Endodermal cell (in vitro differentiated cells): ENCODE measurements at regions not wholly inside any gene's neighbourhood (a gene's known extent, or its start where the extent isn't known, plus 50 kb on each side); places are given as distances from the start of the nearest gene placed in this dataset.

Experiments
- DNase-seq: peaks from one replicate; pipeline ENCODE4 v3.0.0-alpha.2; 2017
- H3K27ac ChIP-seq: 2 replicates; pipeline ENCODE4 v1.5.1; 2013; ENCODE audit warnings: mild to moderate bottlenecking, low read depth, low read length, moderate library complexity
- H3K27me3 ChIP-seq: 2 replicates; pipeline ENCODE4 v1.6.1; 2013; ENCODE audit warnings: mild to moderate bottlenecking, low read length, moderate library complexity; ENCODE audit not compliant: insufficient read depth, control insufficient read depth, poor library complexity, severe bottlenecking
- H3K36me3 ChIP-seq: 2 replicates; pipeline ENCODE4 v1.7.0; 2013; ENCODE audit warnings: mild to moderate bottlenecking, low read length, moderate library complexity; ENCODE audit not compliant: control insufficient read depth, insufficient read depth
- H3K4me1 ChIP-seq: one replicate; pipeline ENCODE4 v1.7.0; 2013; ENCODE audit warnings: low read length; ENCODE audit not compliant: control insufficient read depth, insufficient read depth
- H3K4me3 ChIP-seq: 2 replicates; pipeline ENCODE4 v1.5.1; 2013; ENCODE audit warnings: mild to moderate bottlenecking, low read length, moderate library complexity
- H3K9ac ChIP-seq: 2 replicates; pipeline ENCODE4 v1.6.1; 2013; ENCODE audit warnings: mild to moderate bottlenecking, low read length, moderate library complexity; ENCODE audit not compliant: poor library complexity, severe bottlenecking; ENCODE audit errors: extremely low read depth
- H3K9me3 ChIP-seq: 2 replicates; pipeline ENCODE4 v1.6.1; 2013; ENCODE audit warnings: mild to moderate bottlenecking, low read length, moderate library complexity; ENCODE audit not compliant: control insufficient read depth
- H3K27ac Mint-ChIP-seq: 2 replicates; pipeline ENCODE4 v1.8.0; 2020; ENCODE audit warnings: mixed read lengths
- H3K27me3 Mint-ChIP-seq: 2 replicates; pipeline ENCODE4 v1.8.0; 2021; ENCODE audit warnings: mild to moderate bottlenecking, mixed read lengths; ENCODE audit not compliant: insufficient read depth
- H3K36me3 Mint-ChIP-seq: 2 replicates; pipeline ENCODE4 v1.8.0; 2020; ENCODE audit warnings: low read depth, mixed read lengths
- H3K4me1 Mint-ChIP-seq: 2 replicates; pipeline ENCODE4 v1.8.0; 2020; ENCODE audit warnings: mixed read lengths
- H3K4me3 Mint-ChIP-seq: 2 replicates; pipeline ENCODE4 v1.8.0; 2020; ENCODE audit warnings: mild to moderate bottlenecking, moderate library complexity, mixed read lengths
- H3K9me3 Mint-ChIP-seq: 2 replicates; pipeline ENCODE4 v1.8.0; 2020; ENCODE audit warnings: mild to moderate bottlenecking, mixed read lengths
- WGBS, 2 experiments: methylation state at CpG; one replicate each; pipeline versions ENCODE4 v1.1.5 to v1.1.7; 2013; ENCODE audit warnings: missing lambda C conversion rate in 2 of 2, mixed read lengths in 1 of 2; ENCODE audit not compliant: insufficient coverage in 1 of 2, insufficient read length in 1 of 2; 5-methylcytosine and 5-hydroxymethylcytosine counted together
- TF ChIP-seq, protein P1 (sequence below): fragments of 200-600 bp; sonication (generic); conservative IDR thresholded peaks from 2 replicates; pipeline ENCODE4 v1.5.0; 2021; ENCODE audit warnings: antibody characterized with exemption, mild to moderate bottlenecking

DNA sequence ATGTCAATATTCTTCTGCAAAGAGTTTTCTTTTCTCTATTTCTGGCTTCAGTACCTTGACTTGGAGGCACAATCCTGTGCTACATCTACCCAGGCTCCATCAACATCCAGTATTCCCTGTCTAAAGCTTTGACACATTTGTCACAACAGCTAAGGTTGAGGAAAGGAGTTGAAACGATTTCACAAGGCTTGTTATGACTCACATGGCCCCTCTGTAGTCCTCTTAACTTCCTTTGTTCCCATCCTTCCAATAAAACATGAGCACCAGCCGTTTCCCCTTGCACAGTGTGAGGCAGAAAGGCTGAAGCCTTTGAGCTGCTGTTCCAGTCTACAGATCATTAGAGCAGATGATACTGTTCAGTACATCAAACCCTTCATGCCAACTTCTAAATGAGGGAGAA, 163.0 kb upstream of the TMCO5A start:
- Histone ChIP-seq H3K9me3 (no peaks in the 10 kb centered on the region), H3K27me3 (no peaks in the 10 kb centered on the region), H3K4me1 (no peaks in the 10 kb centered on the region), H3K36me3 (no peaks in the 10 kb centered on the region), H3K4me3 (no peak overlapping the region), H3K27ac (no peak overlapping the region), H3K9ac (no peak overlapping the region)
- WGBS, 2 experiments = 69 to 100% methylated on average over 1 to 2 of the region's 2 CpGs
- no peaks in the 10 kb centered on the region for H3K9me3 Mint-ChIP-seq
- TF ChIP-seq, protein P1, sequence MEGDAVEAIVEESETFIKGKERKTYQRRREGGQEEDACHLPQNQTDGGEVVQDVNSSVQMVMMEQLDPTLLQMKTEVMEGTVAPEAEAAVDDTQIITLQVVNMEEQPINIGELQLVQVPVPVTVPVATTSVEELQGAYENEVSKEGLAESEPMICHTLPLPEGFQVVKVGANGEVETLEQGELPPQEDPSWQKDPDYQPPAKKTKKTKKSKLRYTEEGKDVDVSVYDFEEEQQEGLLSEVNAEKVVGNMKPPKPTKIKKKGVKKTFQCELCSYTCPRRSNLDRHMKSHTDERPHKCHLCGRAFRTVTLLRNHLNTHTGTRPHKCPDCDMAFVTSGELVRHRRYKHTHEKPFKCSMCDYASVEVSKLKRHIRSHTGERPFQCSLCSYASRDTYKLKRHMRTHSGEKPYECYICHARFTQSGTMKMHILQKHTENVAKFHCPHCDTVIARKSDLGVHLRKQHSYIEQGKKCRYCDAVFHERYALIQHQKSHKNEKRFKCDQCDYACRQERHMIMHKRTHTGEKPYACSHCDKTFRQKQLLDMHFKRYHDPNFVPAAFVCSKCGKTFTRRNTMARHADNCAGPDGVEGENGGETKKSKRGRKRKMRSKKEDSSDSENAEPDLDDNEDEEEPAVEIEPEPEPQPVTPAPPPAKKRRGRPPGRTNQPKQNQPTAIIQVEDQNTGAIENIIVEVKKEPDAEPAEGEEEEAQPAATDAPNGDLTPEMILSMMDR = no peak
- no peaks in the 10 kb centered on the region for H3K36me3 Mint-ChIP-seq
- no peak overlapping the region for H3K27ac Mint-ChIP-seq
- no peaks in the 10 kb centered on the region for H3K27me3 Mint-ChIP-seq
- H3K4me1 Mint-ChIP-seq = peaks cover 7% of the 10 kb centered on the region
- DNase-seq = no peak
- H3K4me3 Mint-ChIP-seq = no peak overlapping the region

DNA sequence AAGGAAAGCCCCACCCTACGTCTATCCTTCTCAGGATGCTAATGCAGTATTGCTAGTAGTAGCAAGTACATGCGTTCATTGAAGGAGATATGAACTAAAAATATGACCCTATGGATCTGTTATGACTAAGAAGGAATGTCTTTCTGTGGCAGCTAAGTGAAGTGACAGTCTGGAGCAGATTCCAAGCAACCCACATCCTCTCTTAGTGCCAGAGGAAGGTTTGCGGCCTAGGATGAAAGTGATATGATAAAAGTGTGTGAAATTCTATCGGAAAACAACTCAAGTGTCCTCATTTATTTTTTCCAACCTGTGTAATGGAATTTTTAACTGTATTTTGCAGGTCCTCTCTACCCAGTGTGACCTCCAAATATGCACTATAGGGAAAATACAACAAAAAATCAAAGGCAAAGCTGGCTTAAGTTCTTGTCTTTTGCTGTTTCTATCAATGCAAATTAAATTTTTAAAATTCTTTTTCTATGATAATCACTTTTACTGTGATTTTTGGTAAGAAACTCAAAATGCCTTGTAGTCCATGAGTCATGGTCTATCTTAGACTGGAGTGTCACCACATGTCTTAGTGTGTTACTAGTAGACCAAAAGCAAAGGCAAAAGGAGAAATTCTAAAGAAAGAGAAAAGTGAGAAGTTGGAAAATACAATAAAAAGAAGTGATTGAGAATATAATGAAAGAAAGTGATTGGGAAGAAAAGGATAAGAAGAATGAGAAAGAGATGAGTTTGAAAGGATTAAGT, 161.2 kb upstream of the TMCO5A start:
- H3K36me3 Mint-ChIP-seq = peaks cover 5% of the 10 kb centered on the region
- no peak overlapping the region for H3K4me3 Mint-ChIP-seq
- TF ChIP-seq, protein P1 = no peak
- no peaks in the 10 kb centered on the region for H3K36me3 ChIP-seq
- DNase-seq = no peak
- H3K9ac ChIP-seq = no peak overlapping the region
- H3K27me3 Mint-ChIP-seq = peaks cover under 1% of the 10 kb centered on the region
- peaks cover 6% of the 10 kb centered on the region for H3K9me3 Mint-ChIP-seq
- H3K4me1 ChIP-seq = no peaks in the 10 kb centered on the region
- no peak overlapping the region for H3K27ac ChIP-seq
- no peak overlapping the region for H3K4me3 ChIP-seq
- no peak overlapping the region for H3K27ac Mint-ChIP-seq
- 79 to 100% methylated on average over 1 to 4 of the region's 4 CpGs for WGBS, 2 experiments
- no peaks in the 10 kb centered on the region for H3K27me3 ChIP-seq
- H3K4me1 Mint-ChIP-seq = no peaks in the 10 kb centered on the region
- H3K9me3 ChIP-seq = no peaks in the 10 kb centered on the region

DNA sequence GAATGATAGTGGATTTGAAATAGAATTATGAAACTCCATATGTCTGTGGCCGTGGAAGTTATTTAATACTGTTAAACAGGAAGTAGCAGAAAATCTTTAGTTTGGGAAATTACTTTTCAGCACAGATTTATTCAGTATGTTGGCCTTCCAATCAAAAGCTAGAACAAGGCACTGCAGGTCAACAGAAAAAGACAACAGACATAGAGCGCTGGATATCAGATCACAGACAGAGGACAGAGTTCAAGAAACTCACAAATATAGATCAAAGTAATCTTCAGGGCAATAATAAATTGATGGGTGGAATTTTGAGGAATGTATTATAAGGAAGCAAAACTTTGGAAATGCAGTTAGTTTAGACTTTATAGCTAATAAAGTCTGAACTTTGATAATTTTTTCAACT, 159.5 kb upstream of the TMCO5A start:
- Histone ChIP-seq H3K36me3 (no peaks in the 10 kb centered on the region), H3K9me3 (no peaks in the 10 kb centered on the region), H3K4me3 (no peak overlapping the region), H3K27ac (no peak overlapping the region), H3K4me1 (no peaks in the 10 kb centered on the region), H3K9ac (no peak overlapping the region), H3K27me3 (no peaks in the 10 kb centered on the region)
- Mint-ChIP-seq H3K27ac (no peak overlapping the region), H3K4me3 (no peak overlapping the region), H3K4me1 (peaks cover 2% of the 10 kb centered on the region), H3K9me3 (peaks cover 9% of the 10 kb centered on the region), H3K27me3 (peaks cover 3% of the 10 kb centered on the region), H3K36me3 (peaks cover 5% of the 10 kb centered on the region)
- 90% methylated on average over 2 of the region's 2 CpGs; no CpG with 5 or more reads in 1 of the 2 experiments for WGBS, 2 experiments
- TF ChIP-seq, protein P1 = no peak
- no peak for DNase-seq
